GM21825 (cell line): ENCODE measurements at regions not wholly inside any gene's neighbourhood (a gene's known extent, or its start where the extent isn't known, plus 50 kb on each side); places are given as distances from the start of the nearest gene placed in this dataset.

Experiments
- ATAC-seq: cut with Tn5 transposase; IDR thresholded peaks from one replicate; pipeline ENCODE4 v1.9.1; 2021; ENCODE audit warnings: mild to moderate bottlenecking, moderate library complexity; ENCODE audit not compliant: unreplicated experiment

- ATAC-seq, result no peak
Observed at GRCh38 chr2:220506466-220506865, 879.0 kb downstream of the SLC4A3 start.

DNA sequence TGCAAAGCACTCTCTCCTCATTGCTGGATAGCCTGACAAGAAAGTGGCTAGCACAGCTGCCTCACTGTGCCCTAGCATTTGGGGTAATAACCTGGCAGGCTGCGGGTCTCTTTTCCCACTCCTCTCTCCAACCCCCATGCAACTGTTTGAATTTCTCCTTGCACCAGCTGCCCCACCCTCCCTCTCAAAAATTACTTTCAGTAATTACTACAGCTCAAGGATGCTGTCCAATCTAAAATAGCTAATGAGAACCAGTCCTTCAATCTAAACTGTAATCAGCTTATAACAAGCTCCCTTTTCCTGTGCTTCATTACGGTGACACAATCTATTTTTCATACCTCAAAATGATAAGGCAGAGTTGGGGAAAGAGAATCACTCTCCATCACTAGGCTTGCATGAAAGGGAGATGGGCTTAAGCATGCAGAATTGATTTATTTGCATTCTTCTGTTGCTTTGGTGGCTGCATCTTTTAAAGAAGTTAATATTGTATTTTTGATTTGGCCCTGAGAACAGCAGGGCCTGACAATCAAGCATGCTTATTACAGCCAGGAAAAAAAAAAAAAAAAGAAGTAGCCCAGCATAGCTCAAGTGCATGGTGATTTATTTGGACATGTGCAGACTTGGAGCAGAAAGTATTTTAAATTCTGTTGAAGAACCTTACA is 881.8 kb downstream of the SLC4A3 start:
- ATAC-seq, result no peak

GRCh38 chr2:220509966-220510365 is 882.5 kb downstream of the SLC4A3 start:
- no peak for ATAC-seq

- ATAC-seq, result no peak
Observed at GRCh38 chr2:220510668-220511067, 883.2 kb downstream of the SLC4A3 start.

GRCh38 chr2:220512419-220512818 is 885.0 kb downstream of the SLC4A3 start:
- no peak for ATAC-seq

- ATAC-seq, result no peak
Observed at GRCh38 chr2:220513573-220514288, 886.3 kb downstream of the SLC4A3 start.

DNA sequence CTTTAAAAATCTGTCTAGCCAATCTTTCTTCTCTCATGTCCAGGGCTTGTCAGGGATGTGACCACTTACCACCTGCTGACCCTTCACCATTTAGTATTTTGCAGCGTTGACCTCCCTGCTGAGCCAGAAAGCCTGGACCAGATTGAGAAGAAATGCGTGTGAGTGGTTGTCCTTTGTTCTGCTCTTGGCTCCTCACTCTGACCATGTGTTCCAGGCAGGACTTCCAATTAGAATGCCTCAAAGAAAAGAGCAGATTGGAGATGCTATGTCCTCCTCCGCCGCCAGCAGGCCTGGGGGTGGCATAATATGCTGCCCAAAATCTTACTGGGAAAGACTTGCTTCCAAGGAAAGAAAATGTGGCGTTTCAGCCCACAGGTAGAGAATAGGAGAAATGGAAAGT is 894.1 kb downstream of the SLC4A3 start:
- ATAC-seq, result no peak

DNA sequence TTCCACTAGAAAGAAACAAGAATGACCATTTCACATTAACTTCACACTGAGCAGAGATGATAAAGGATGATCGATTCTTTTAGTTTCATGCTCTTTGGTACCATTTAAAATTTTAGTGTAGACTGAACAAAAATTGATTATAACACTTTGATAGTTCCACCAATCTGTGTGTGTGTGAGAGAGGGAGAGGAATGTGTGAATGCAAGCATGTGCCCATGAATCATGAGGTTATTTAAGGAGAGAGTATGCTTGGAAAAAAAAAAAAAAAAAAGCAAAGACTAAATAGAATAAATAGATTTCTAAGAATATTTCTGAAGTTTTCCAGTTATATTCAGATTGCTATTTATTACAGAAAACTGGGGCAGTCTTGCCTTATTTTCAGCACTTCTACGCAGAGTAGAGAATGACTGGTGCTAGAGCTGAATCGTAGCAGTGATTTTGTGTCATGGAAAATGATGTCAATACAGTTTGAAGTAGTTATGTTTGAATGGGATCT is 900.8 kb downstream of the SLC4A3 start:
- no peak for ATAC-seq

DNA sequence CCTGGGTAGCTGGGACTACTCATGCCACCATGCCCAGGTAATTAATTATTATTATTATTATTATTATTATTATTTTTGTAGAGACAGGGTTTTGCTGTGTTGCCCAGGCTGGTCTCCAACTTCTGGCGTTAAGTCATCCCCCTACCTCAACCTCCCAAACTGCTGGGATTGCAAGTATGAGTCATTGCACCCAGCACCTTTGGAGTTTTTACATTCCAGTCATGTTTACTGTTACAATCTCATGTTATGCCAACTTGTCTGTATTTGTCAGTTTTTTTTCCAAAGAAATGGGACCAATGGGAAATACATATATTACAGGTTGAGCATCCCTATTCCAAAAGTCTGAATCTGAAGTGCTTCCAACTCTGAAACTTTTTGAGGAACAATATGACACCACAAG is 903.8 kb downstream of the SLC4A3 start:
- ATAC-seq, result no peak

- peak; percentile 79 for ATAC-seq
Observed at GRCh38 chr2:220533485-220533884, 906.1 kb downstream of the SLC4A3 start.

- ATAC-seq, result no peak
Observed at GRCh38 chr2:220539481-220539880, 912.1 kb downstream of the SLC4A3 start.

- ATAC-seq, result no peak
Observed at GRCh38 chr2:220544049-220544448, 916.6 kb downstream of the SLC4A3 start.

- ATAC-seq, result no peak
Observed at GRCh38 chr2:220550995-220551700, 923.7 kb downstream of the SLC4A3 start.

DNA sequence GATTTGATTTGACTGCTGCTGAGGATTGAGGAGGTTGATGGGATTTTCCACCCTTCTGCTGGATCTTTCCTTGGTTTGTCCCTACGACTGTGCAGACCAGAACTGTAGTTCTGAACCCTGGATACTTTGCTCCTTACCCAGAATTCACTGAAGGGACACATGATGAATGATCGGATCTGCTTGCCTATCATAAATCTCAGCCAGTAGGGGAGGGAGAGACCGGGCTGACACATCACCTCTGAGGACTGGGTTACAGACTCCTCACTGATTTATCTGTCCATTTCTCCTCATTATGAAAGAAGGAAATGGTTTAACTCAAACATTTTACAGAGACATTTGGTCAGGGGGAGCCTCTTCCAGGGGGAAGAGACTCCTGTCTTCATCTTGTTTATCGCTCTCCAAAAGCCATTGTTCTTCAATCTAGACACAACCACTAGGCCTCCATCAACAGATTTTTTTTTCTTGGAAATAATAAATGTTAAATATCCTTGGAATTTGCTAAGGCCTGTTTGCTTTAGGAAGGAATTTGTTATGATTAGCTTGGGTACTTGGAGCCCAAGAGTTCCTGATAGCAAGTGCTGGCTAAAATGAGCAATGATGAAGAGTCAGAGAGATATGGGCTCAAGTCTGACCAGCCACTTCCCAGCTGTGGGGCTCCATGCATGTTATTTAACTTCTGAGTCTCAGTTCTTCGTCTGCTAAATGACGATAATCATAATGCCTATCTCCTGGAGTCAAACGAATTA is 925.5 kb downstream of the SLC4A3 start:
- ATAC-seq, result no peak

DNA sequence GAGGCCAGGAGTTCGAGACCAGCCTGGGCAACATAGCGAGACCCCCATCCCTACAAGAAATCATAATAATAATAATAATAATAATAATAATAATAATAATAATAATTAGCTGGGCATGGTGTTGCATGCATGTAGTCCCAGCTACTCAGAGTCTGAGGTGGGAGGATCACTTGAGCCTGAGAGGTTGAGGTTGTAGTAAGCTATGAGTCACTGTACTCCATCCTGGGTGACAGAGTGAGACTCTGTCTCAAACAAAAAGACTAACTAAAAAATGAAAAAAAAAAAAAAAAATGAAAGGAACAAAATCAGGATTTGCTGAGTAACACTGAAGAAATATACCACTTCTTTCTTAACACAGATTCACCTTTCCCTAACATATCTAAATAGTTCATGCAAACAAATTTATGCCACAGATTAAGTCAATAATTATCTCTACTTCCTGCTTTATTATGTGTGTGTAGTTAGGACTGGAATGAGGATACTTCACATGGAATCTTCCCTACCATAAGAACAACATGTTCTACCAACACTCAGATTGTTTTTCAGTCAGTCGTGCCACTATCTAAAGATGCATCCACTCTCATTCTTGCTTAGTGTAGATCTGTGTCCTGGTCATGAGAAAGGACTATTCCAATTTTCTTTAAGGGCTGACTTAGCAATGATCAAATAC is 928.7 kb downstream of the SLC4A3 start:
- ATAC-seq, result no peak

GRCh38 chr2:220556658-220557057 is 929.2 kb downstream of the SLC4A3 start:
- ATAC-seq, result no peak

DNA sequence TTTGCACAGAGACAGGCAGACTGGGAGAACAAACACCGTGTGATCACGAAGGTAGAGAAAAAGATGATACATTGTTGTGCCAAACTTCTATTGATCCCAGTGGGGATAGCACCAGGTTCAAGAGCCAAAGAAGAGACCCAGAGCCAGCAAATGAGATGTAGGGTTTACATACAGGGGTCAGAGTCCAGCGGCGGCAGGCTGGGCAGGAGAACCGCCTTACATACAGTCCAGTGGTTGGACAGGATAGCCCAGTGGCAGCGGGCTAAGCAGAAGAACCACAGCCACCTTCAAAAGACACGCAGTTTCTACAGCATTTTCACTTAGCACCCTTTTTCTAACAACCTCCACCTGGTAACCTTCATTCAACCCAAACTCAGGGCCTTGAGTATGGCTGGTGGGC is 932.8 kb downstream of the SLC4A3 start:
- ATAC-seq, result no peak

- ATAC-seq, result no peak
Observed at GRCh38 chr2:220562375-220563140, 935.1 kb downstream of the SLC4A3 start.

- no peak for ATAC-seq
Observed at GRCh38 chr2:220568296-220568695, 940.9 kb downstream of the SLC4A3 start.
